ENCODE measurements at regions not wholly inside any gene's neighbourhood (a gene's known extent, or its start where the extent isn't known, plus 50 kb on each side); places are given as distances from the start of the nearest gene placed in this dataset.

DNA sequence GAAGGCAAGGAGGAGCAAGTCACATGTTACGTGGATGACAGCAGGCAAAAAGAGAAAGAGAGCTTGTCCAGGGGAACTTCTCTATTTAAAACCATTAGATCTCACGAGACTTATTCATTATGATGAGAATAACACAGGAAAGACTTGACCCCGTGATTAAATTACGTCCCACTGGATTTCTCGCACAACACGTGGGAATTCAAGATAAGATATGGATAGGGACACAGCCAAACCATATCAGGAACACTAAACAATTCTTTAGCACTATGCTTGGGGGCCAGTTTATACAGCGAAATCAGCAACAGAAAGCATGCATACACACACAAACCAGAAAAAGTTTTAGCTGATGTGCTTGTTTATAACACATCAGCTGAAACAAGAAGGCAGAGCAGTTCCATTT is 704.2 kb downstream of the OTOL1 start:
- TF ChIP-seq, protein P1, sequence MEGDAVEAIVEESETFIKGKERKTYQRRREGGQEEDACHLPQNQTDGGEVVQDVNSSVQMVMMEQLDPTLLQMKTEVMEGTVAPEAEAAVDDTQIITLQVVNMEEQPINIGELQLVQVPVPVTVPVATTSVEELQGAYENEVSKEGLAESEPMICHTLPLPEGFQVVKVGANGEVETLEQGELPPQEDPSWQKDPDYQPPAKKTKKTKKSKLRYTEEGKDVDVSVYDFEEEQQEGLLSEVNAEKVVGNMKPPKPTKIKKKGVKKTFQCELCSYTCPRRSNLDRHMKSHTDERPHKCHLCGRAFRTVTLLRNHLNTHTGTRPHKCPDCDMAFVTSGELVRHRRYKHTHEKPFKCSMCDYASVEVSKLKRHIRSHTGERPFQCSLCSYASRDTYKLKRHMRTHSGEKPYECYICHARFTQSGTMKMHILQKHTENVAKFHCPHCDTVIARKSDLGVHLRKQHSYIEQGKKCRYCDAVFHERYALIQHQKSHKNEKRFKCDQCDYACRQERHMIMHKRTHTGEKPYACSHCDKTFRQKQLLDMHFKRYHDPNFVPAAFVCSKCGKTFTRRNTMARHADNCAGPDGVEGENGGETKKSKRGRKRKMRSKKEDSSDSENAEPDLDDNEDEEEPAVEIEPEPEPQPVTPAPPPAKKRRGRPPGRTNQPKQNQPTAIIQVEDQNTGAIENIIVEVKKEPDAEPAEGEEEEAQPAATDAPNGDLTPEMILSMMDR (IDR thresholded peaks at IDR 0.05; ENCODE audit: insufficient read depth, low read depth, low read length) = no peak
- H3K4me3 ChIP-seq (ENCODE audit: low read depth, low read length) = no peak overlapping the region
- no peak for DNase-seq (ENCODE audit: low read depth)

DNA sequence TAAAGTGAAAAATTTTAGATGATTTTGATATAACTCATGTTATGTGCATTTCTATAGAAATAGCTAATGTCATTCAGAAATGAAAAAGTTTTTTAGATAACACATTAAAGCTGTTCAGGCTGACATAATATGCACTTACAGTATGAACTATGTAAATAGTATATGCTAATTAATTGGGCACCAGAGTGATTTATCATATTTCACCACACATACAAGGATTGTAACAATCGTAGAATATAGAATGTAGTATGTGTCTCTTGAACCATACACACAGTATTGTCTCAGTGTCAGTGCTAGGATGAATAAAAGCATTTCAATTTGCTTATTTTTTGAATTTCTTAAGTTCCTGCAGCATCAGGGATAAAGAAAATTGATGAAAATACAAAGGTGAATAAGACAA is 710.0 kb downstream of the OTOL1 start:
- TF ChIP-seq, protein P1 (IDR thresholded peaks at IDR 0.05; ENCODE audit: insufficient read depth, low read depth, low read length) = no peak
- no peak for DNase-seq (ENCODE audit: low read depth)
- no peak overlapping the region for H3K4me3 ChIP-seq (ENCODE audit: low read depth, low read length)

DNA sequence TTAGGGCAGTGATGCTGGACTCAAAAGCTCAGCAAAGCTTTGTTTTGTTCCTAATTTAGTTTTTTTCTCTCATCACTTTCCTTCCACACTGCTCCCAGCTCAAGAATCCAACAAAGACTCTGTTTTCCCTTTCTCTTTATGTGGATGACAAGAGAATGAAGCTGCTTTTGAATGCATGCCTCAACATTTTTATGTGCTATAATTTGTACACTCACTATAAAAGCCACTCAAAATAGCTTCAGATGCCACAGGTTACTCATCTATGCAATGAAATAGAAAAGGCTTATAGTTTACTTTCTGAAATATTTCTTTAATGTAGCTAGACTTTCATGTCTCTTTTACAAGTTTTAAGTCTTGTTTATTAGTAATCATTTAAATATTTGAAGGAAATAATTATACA is 714.9 kb downstream of the OTOL1 start:
- TF ChIP-seq, protein P1 (IDR thresholded peaks at IDR 0.05; ENCODE audit: insufficient read depth, low read depth, low read length) = no peak
- DNase-seq (ENCODE audit: low read depth) = no peak
- H3K4me3 ChIP-seq (ENCODE audit: low read depth, low read length) = no peak overlapping the region

DNA sequence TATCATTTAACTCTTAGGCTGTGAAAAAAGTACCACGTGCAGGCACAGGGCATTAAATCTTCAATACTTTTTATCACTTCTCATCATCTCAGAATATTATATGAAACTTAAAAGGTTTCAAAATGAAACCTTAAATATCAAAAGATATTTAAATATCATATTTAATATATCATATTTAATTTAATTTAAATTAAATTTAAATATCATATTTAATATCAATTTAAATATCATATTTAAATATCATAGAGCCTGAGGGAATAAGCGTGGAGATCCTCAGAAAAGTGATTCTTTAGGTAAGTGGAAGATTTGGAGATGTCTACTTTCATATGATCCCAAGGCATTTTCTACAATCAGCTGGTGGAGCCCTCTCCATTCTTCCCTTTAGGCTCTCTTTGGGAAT is 716.6 kb downstream of the OTOL1 start:
- TF ChIP-seq, protein P1 (IDR thresholded peaks at IDR 0.05; ENCODE audit: insufficient read depth, low read depth, low read length) = no peak
- no peak for DNase-seq (ENCODE audit: low read depth)
- no peak overlapping the region for H3K4me3 ChIP-seq (ENCODE audit: low read depth, low read length)

- TF ChIP-seq, protein P1 (IDR thresholded peaks at IDR 0.05; ENCODE audit: insufficient read depth, low read depth, low read length) = no peak
- no peak overlapping the region for H3K4me3 ChIP-seq (ENCODE audit: low read depth, low read length)
- DNase-seq (ENCODE audit: low read depth) = no peak
These were observed 717.3 kb downstream of the OTOL1 start for GRCh38 chr3:162213956-162214355.

- peak; percentile 43 for DNase-seq (ENCODE audit: low read depth)
- TF ChIP-seq, protein P1 (IDR thresholded peaks at IDR 0.05; ENCODE audit: insufficient read depth, low read depth, low read length) = no peak
- H3K4me3 ChIP-seq (ENCODE audit: low read depth, low read length) = no peak overlapping the region
These were observed 721.0 kb downstream of the OTOL1 start for GRCh38 chr3:162217647-162218046.

- no peak overlapping the region for H3K4me3 ChIP-seq (ENCODE audit: low read depth, low read length)
- DNase-seq (ENCODE audit: low read depth) = no peak
- TF ChIP-seq, protein P1 (IDR thresholded peaks at IDR 0.05; ENCODE audit: insufficient read depth, low read depth, low read length) = no peak
These were observed 721.9 kb downstream of the OTOL1 start for GRCh38 chr3:162218479-162218878.
